Tibial nerve (tissue), 4 donors: ENCODE measurements at regions not wholly inside any gene's neighbourhood (a gene's known extent, or its start where the extent isn't known, plus 50 kb on each side); places are given as distances from the start of the nearest gene placed in this dataset.

Source experiments
- EP300 ChIP-seq, 2 donors: sonication (generic); formaldehyde crosslinking; IDR thresholded peaks; one replicate each; pipeline ENCODE4 v1.6.1; 2017; ENCODE audit warnings: antibody characterized with exemption in 2 of 2, mild to moderate bottlenecking in 1 of 2
- POLR2A ChIP-seq, 2 donors: fragments of 450-650 bp; IDR thresholded peaks; one replicate each; pipeline ENCODE4 v1.6.1; 2017; ENCODE audit warnings: antibody characterized with exemption in 2 of 2, mild to moderate bottlenecking in 2 of 2, moderate library complexity in 2 of 2
- TF ChIP-seq, protein P1 (sequence below), 5 experiments: fragments of 200-600 bp in 3 of 5; fragments of 450-650 bp in 2 of 5; sonication (generic) in 3 of 5; IDR thresholded peaks; one replicate each; pipeline ENCODE4 v1.5.1; 2016 to 2019; ENCODE audit warnings: antibody characterized with exemption in 5 of 5, mild to moderate bottlenecking in 3 of 5, moderate library complexity in 2 of 5

DNA sequence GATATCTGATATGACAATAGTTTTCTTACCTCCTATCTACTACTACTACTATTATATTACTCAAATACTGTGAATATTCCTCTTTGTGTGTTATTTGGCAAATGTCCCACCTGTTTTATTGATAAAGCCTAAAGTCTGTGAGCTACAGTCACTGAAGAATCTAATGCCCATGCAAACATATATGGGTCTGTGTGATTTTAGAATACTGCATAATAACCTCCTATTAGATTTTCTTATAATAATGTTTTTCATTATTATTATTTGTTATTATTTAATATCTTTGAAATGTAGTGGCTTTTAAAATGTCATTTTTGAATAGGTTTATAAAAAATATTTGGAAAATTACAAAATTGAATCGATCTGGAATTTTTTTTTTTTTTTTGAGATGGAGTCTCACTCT lies 1330.8 kb upstream of the MIR17HG start:
- TF ChIP-seq, protein P1, sequence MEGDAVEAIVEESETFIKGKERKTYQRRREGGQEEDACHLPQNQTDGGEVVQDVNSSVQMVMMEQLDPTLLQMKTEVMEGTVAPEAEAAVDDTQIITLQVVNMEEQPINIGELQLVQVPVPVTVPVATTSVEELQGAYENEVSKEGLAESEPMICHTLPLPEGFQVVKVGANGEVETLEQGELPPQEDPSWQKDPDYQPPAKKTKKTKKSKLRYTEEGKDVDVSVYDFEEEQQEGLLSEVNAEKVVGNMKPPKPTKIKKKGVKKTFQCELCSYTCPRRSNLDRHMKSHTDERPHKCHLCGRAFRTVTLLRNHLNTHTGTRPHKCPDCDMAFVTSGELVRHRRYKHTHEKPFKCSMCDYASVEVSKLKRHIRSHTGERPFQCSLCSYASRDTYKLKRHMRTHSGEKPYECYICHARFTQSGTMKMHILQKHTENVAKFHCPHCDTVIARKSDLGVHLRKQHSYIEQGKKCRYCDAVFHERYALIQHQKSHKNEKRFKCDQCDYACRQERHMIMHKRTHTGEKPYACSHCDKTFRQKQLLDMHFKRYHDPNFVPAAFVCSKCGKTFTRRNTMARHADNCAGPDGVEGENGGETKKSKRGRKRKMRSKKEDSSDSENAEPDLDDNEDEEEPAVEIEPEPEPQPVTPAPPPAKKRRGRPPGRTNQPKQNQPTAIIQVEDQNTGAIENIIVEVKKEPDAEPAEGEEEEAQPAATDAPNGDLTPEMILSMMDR (IDR thresholded peaks at IDR 0.05) = no peak
- TF ChIP-seq POLR2A (IDR thresholded peaks at IDR 0.05) (no peak), EP300 (IDR thresholded peaks at IDR 0.05) (no peak)
